ENCODE measurements at regions not wholly inside any gene's neighbourhood (a gene's known extent, or its start where the extent isn't known, plus 50 kb on each side); places are given as distances from the start of the nearest gene placed in this dataset.

GRCh38 chr2:62447411-62447810 lies 58.6 kb downstream of the TMEM17 start:
- no peak overlapping the region for H3K4me3 ChIP-seq (replicated peaks in 1 of 2; ENCODE audit: low read depth in 2 of 2, low read length in 2 of 2)
- TF ChIP-seq CTCF (IDR thresholded peaks at IDR 0.05; ENCODE audit: low read depth, low read length): no peak
- no peak for DNase-seq (ENCODE audit: low read depth in 2 of 2)

- no peak for DNase-seq (ENCODE audit: low read depth in 2 of 2)
- H3K4me3 ChIP-seq (replicated peaks in 1 of 2; ENCODE audit: low read depth in 2 of 2, low read length in 2 of 2): no peak overlapping the region
- no peak for TF ChIP-seq CTCF (IDR thresholded peaks at IDR 0.05; ENCODE audit: low read depth, low read length)
Measured at GRCh38 chr2:62446491-62446890, 59.5 kb downstream of the TMEM17 start.

- no peak for TF ChIP-seq CTCF (IDR thresholded peaks at IDR 0.05; ENCODE audit: low read depth, low read length)
- no peak overlapping the region for H3K4me3 ChIP-seq (replicated peaks in 1 of 2; ENCODE audit: low read depth in 2 of 2, low read length in 2 of 2)
- DNase-seq (ENCODE audit: low read depth in 2 of 2): no peak
Measured at GRCh38 chr2:62443886-62444285, 62.1 kb downstream of the TMEM17 start.

GRCh38 chr2:62443471-62443870 lies 62.5 kb downstream of the TMEM17 start:
- TF ChIP-seq CTCF (IDR thresholded peaks at IDR 0.05; ENCODE audit: low read depth, low read length): no peak
- H3K4me3 ChIP-seq (replicated peaks in 1 of 2; ENCODE audit: low read depth in 2 of 2, low read length in 2 of 2): no peak overlapping the region
- no peak for DNase-seq (ENCODE audit: low read depth in 2 of 2)

- no peak for DNase-seq (ENCODE audit: low read depth in 2 of 2)
- no peak for TF ChIP-seq CTCF (IDR thresholded peaks at IDR 0.05; ENCODE audit: low read depth, low read length)
- no peak overlapping the region for H3K4me3 ChIP-seq (replicated peaks in 1 of 2; ENCODE audit: low read depth in 2 of 2, low read length in 2 of 2)
Measured at GRCh38 chr2:62441824-62442223, 64.2 kb downstream of the TMEM17 start.

- no peak for DNase-seq (ENCODE audit: low read depth in 2 of 2)
- TF ChIP-seq CTCF (IDR thresholded peaks at IDR 0.05; ENCODE audit: low read depth, low read length): no peak
- no peak overlapping the region for H3K4me3 ChIP-seq (replicated peaks in 1 of 2; ENCODE audit: low read depth in 2 of 2, low read length in 2 of 2)
Measured at GRCh38 chr2:62441421-62441820, 64.6 kb downstream of the TMEM17 start.

- DNase-seq (ENCODE audit: low read depth in 2 of 2): no peak
- no peak overlapping the region for H3K4me3 ChIP-seq (replicated peaks in 1 of 2; ENCODE audit: low read depth in 2 of 2, low read length in 2 of 2)
- no peak for TF ChIP-seq CTCF (IDR thresholded peaks at IDR 0.05; ENCODE audit: low read depth, low read length)
Measured at GRCh38 chr2:62440281-62440946, 65.6 kb downstream of the TMEM17 start.

Data from cardiac fibroblast (primary cell).